ENCODE measurements at regions not wholly inside any gene's neighbourhood (a gene's known extent, or its start where the extent isn't known, plus 50 kb on each side); places are given as distances from the start of the nearest gene placed in this dataset.

- no peak overlapping the region for H3K4me3 Mint-ChIP-seq (ENCODE audit: low read depth, unreplicated experiment)
- no TSS peak for BruUV-seq (replicated peaks)
- no peak overlapping the region for H3K27ac Mint-ChIP-seq (ENCODE audit: unreplicated experiment)
- no peak for DNase-seq
- H3K4me1 Mint-ChIP-seq (ENCODE audit: low read depth, unreplicated experiment), result no peaks in the 10 kb centered on the region
- intact Hi-C loops (cut with micrococcal nuclease; ENCODE audit: unreplicated experiment), result no loop called here
- H3K36me3 Mint-ChIP-seq (ENCODE audit: insufficient read depth, unreplicated experiment), result no peaks in the 10 kb centered on the region
- TF ChIP-seq CTCF (IDR thresholded peaks at IDR 0.05; ENCODE audit: unreplicated experiment), result no peak
- peaks cover 53% of the 10 kb centered on the region for H3K27me3 Mint-ChIP-seq (ENCODE audit: unreplicated experiment)
- CTCF ChIA-PET, result interaction anchor here (0.5 to 0.7 kb wide), 2 partner anchors 226 to 229 kb away, joined by 3 to 4 read pairs; no protein-coding TSS in a partner anchor
- peaks cover 2% of the 10 kb centered on the region for H3K9me3 Mint-ChIP-seq (ENCODE audit: low read depth, unreplicated experiment)
Observed at GRCh38 chr2:60321816-60322215, 231.6 kb downstream of the BCL11A start.

- Mint-ChIP-seq H3K27ac (ENCODE audit: unreplicated experiment) (no peak overlapping the region), H3K9me3 (ENCODE audit: low read depth, unreplicated experiment) (no peaks in the 10 kb centered on the region), H3K4me1 (ENCODE audit: low read depth, unreplicated experiment) (no peaks in the 10 kb centered on the region), H3K36me3 (ENCODE audit: insufficient read depth, unreplicated experiment) (no peaks in the 10 kb centered on the region), H3K4me3 (ENCODE audit: low read depth, unreplicated experiment) (no peak overlapping the region), H3K27me3 (ENCODE audit: unreplicated experiment) (peaks cover 53% of the 10 kb centered on the region)
- no peak for DNase-seq
- BruUV-seq (replicated peaks), result no TSS peak
- intact Hi-C loops (cut with micrococcal nuclease; ENCODE audit: unreplicated experiment), result no loop called here
- CTCF ChIA-PET, result no interaction called here
- TF ChIP-seq CTCF (IDR thresholded peaks at IDR 0.05; ENCODE audit: unreplicated experiment), result no peak
Observed at GRCh38 chr2:60320724-60321123, 232.7 kb downstream of the BCL11A start.

GRCh38 chr2:60319031-60319547 lies 234.4 kb downstream of the BCL11A start:
- no peak for TF ChIP-seq CTCF (IDR thresholded peaks at IDR 0.05; ENCODE audit: unreplicated experiment)
- CTCF ChIA-PET, result no interaction called here
- Mint-ChIP-seq H3K27ac (ENCODE audit: unreplicated experiment) (no peak overlapping the region), H3K9me3 (ENCODE audit: low read depth, unreplicated experiment) (no peaks in the 10 kb centered on the region), H3K4me3 (ENCODE audit: low read depth, unreplicated experiment) (no peak overlapping the region), H3K36me3 (ENCODE audit: insufficient read depth, unreplicated experiment) (no peaks in the 10 kb centered on the region), H3K27me3 (ENCODE audit: unreplicated experiment) (peaks cover 51% of the 10 kb centered on the region), H3K4me1 (ENCODE audit: low read depth, unreplicated experiment) (no peaks in the 10 kb centered on the region)
- intact Hi-C loops (cut with micrococcal nuclease; ENCODE audit: unreplicated experiment), result no loop called here
- DNase-seq, result no peak
- BruUV-seq (replicated peaks), result no TSS peak

GRCh38 chr2:60318544-60318943 lies 234.9 kb downstream of the BCL11A start:
- Mint-ChIP-seq H3K4me3 (ENCODE audit: low read depth, unreplicated experiment) (no peak overlapping the region), H3K27me3 (ENCODE audit: unreplicated experiment) (peaks cover 45% of the 10 kb centered on the region), H3K9me3 (ENCODE audit: low read depth, unreplicated experiment) (no peaks in the 10 kb centered on the region), H3K4me1 (ENCODE audit: low read depth, unreplicated experiment) (no peaks in the 10 kb centered on the region), H3K27ac (ENCODE audit: unreplicated experiment) (no peak overlapping the region), H3K36me3 (ENCODE audit: insufficient read depth, unreplicated experiment) (no peaks in the 10 kb centered on the region)
- DNase-seq, result no peak
- intact Hi-C loops (cut with micrococcal nuclease; ENCODE audit: unreplicated experiment), result no loop called here
- CTCF ChIA-PET, result no interaction called here
- BruUV-seq (replicated peaks), result no TSS peak
- no peak for TF ChIP-seq CTCF (IDR thresholded peaks at IDR 0.05; ENCODE audit: unreplicated experiment)

Measured in Calu3 (cell line).